ENCODE measurements at regions not wholly inside any gene's neighbourhood (a gene's known extent, or its start where the extent isn't known, plus 50 kb on each side); places are given as distances from the start of the nearest gene placed in this dataset.

- TF ChIP-seq ZFX (IDR thresholded peaks at IDR 0.05) = no peak
- TF ChIP-seq CTCF (conservative IDR thresholded peaks at IDR 0.05) = no peak
- no peak overlapping the region for H3K27ac ChIP-seq
These were observed 892.1 kb downstream of the TLE1 start for GRCh38 chr9:80797101-80797829.

- H3K27ac ChIP-seq = no peak overlapping the region
- no peak for TF ChIP-seq CTCF (conservative IDR thresholded peaks at IDR 0.05)
- TF ChIP-seq ZFX (IDR thresholded peaks at IDR 0.05) = no peak
These were observed 892.7 kb downstream of the TLE1 start for GRCh38 chr9:80796632-80797031.

GRCh38 chr9:80794197-80794596, 895.1 kb downstream of the TLE1 start:
- no peak for TF ChIP-seq CTCF (conservative IDR thresholded peaks at IDR 0.05)
- no peak for TF ChIP-seq ZFX (IDR thresholded peaks at IDR 0.05)

GRCh38 chr9:80793706-80794105, 895.6 kb downstream of the TLE1 start:
- H3K27ac ChIP-seq = no peak overlapping the region
- TF ChIP-seq CTCF (conservative IDR thresholded peaks at IDR 0.05) = no peak
- TF ChIP-seq ZFX (IDR thresholded peaks at IDR 0.05) = no peak

More at GRCh38 chr9:80794197-80794596, 895.1 kb downstream of the TLE1 start:
- H3K27ac ChIP-seq = no peak overlapping the region

- no peak overlapping the region for H3K27ac ChIP-seq
- TF ChIP-seq ZFX (IDR thresholded peaks at IDR 0.05) = no peak
- no peak for TF ChIP-seq CTCF (conservative IDR thresholded peaks at IDR 0.05)
These were observed 896.6 kb downstream of the TLE1 start for GRCh38 chr9:80792726-80793125.

GRCh38 chr9:80791836-80792235, 897.5 kb downstream of the TLE1 start:
- no peak overlapping the region for H3K27ac ChIP-seq
- TF ChIP-seq ZFX (IDR thresholded peaks at IDR 0.05) (no peak), CTCF (conservative IDR thresholded peaks at IDR 0.05) (no peak)

GRCh38 chr9:80790764-80791163, 898.6 kb downstream of the TLE1 start:
- TF ChIP-seq ZFX (IDR thresholded peaks at IDR 0.05) (no peak), CTCF (conservative IDR thresholded peaks at IDR 0.05) (no peak)
- H3K27ac ChIP-seq = no peak overlapping the region

Measured in C4-2B (cell line).